Activated naive CD4-positive, alpha-beta T cell treated with anti-CD3 and anti-CD28 coated beads, Interleukin-2, amount 50 U/mL, for 16 hours (primary cell): ENCODE measurements at regions not wholly inside any gene's neighbourhood (a gene's known extent, or its start where the extent isn't known, plus 50 kb on each side); places are given as distances from the start of the nearest gene placed in this dataset.

Source experiments
- DNase-seq: peaks from one replicate; pipeline ENCODE4 v3.0.0-alpha.2; 2020

- no peak for DNase-seq
Measured at GRCh38 chr16:65658349-65658748, 536.5 kb upstream of the CDH11 start.

- DNase-seq = no peak
Measured at GRCh38 chr16:65657556-65657955, 535.7 kb upstream of the CDH11 start.

- no peak for DNase-seq
Measured at GRCh38 chr16:65657071-65657494, 535.2 kb upstream of the CDH11 start.

GRCh38 chr16:65655802-65656201 lies 533.9 kb upstream of the CDH11 start:
- no peak for DNase-seq

- no peak for DNase-seq
Measured at GRCh38 chr16:65648101-65648500, 526.2 kb upstream of the CDH11 start.

- DNase-seq = no peak
Measured at GRCh38 chr16:65644821-65645220, 523.0 kb upstream of the CDH11 start.

- DNase-seq = no peak
Measured at GRCh38 chr16:65641762-65642289, 520.0 kb upstream of the CDH11 start.

- no peak for DNase-seq
Measured at GRCh38 chr16:65641049-65641761, 519.3 kb upstream of the CDH11 start.

GRCh38 chr16:65634833-65635232 lies 513.0 kb upstream of the CDH11 start:
- no peak for DNase-seq

- DNase-seq = no peak
Measured at GRCh38 chr16:65634291-65634690, 512.4 kb upstream of the CDH11 start.

GRCh38 chr16:65624666-65625065 lies 502.8 kb upstream of the CDH11 start:
- no peak for DNase-seq

GRCh38 chr16:65624229-65624628 lies 502.4 kb upstream of the CDH11 start:
- no peak for DNase-seq

GRCh38 chr16:65622871-65623270 lies 501.0 kb upstream of the CDH11 start:
- no peak for DNase-seq

- no peak for DNase-seq
Measured at GRCh38 chr16:65622151-65622550, 500.3 kb upstream of the CDH11 start.

GRCh38 chr16:65621640-65622039 lies 499.8 kb upstream of the CDH11 start:
- no peak for DNase-seq

GRCh38 chr16:65619606-65620005 lies 497.7 kb upstream of the CDH11 start:
- DNase-seq = no peak

- no peak for DNase-seq
Measured at GRCh38 chr16:65618931-65619330, 497.1 kb upstream of the CDH11 start.

GRCh38 chr16:65618333-65618732 lies 496.5 kb upstream of the CDH11 start:
- DNase-seq = no peak

- no peak for DNase-seq
Measured at GRCh38 chr16:65617421-65617820, 495.6 kb upstream of the CDH11 start.

- no peak for DNase-seq
Measured at GRCh38 chr16:65608455-65608854, 486.6 kb upstream of the CDH11 start.

- no peak for DNase-seq
Measured at GRCh38 chr16:65604771-65605170, 482.9 kb upstream of the CDH11 start.

GRCh38 chr16:65601781-65602180 lies 479.9 kb upstream of the CDH11 start:
- DNase-seq = no peak

GRCh38 chr16:65600629-65601028 lies 478.8 kb upstream of the CDH11 start:
- DNase-seq = no peak

GRCh38 chr16:65600046-65600445 lies 478.2 kb upstream of the CDH11 start:
- DNase-seq = no peak

- no peak for DNase-seq
Measured at GRCh38 chr16:65598621-65599020, 476.8 kb upstream of the CDH11 start.
